ENCODE measurements at regions not wholly inside any gene's neighbourhood (a gene's known extent, or its start where the extent isn't known, plus 50 kb on each side); places are given as distances from the start of the nearest gene placed in this dataset.

GRCh38 chr9:87327575-87328125, 170.0 kb upstream of the DAPK1 start:
- no peak overlapping the region for H3K56ac ChIP-seq (replicated peaks; ENCODE audit: insufficient read length, low read depth, low read length)
- TF ChIP-seq POU5F1 (IDR thresholded peaks at IDR 0.05; ENCODE audit: low read depth, low read length) (no peak), RFX5 (IDR thresholded peaks at IDR 0.05; ENCODE audit: borderline replicate concordance, low read depth, low read length) (no peak), KDM5A (IDR thresholded peaks at IDR 0.05; ENCODE audit: low read length) (no peak), SP2 (IDR thresholded peaks at IDR 0.05; ENCODE audit: low read length) (no peak), PHF8 (conservative IDR thresholded peaks at IDR 0.05; ENCODE audit: low read depth, low read length) (no peak), RBBP5 (IDR thresholded peaks at IDR 0.05; ENCODE audit: borderline replicate concordance, low read depth, low read length) (no peak)
- no peak overlapping the region for H2BK120ac ChIP-seq (replicated peaks; ENCODE audit: low read depth, low read length)
- H4K20me1 ChIP-seq (replicated peaks in 1 of 2; ENCODE audit: control insufficient read depth in 1 of 2, insufficient read depth in 2 of 2, low read length in 2 of 2) = no peaks in the 10 kb centered on the region
- no peak for FAIRE-seq
- no peak overlapping the region for H3K4ac ChIP-seq (replicated peaks; ENCODE audit: insufficient read length, low read depth, low read length)
- WGBS, 2 experiments (ENCODE audit: extremely low coverage in 1 of 2, insufficient coverage in 1 of 2, insufficient read length in 1 of 2, insufficient replicate concordance in 2 of 2, low coverage in 1 of 2, low lambda C conversion rate in 2 of 2, missing lambda C conversion rate in 1 of 2) = 89% methylated on average over 3 of the region's 3 CpGs; no CpG with 5 or more reads in 1 of the 2 experiments
- H2BK5ac ChIP-seq (ENCODE audit: low read depth, low read length) = no peak overlapping the region
- no peaks in the 10 kb centered on the region; a peak in 2 of 7 replicates for H3K27me3 ChIP-seq (replicated peaks in 1 of 4; ENCODE audit: control insufficient read depth in 3 of 4, extremely low read depth in 1 of 4, insufficient read depth in 3 of 4, low read length in 3 of 4)
- no peaks in the 10 kb centered on the region for H3K4me1 ChIP-seq (replicated peaks in 1 of 4; ENCODE audit: control insufficient read depth in 3 of 4, insufficient read depth in 4 of 4, low read length in 3 of 4)
- no peak for DNase-seq (ENCODE audit: low read depth in 1 of 2, low spot score in 2 of 2)
- H3K79me2 ChIP-seq (ENCODE audit: control insufficient read depth in 1 of 2, insufficient read depth in 2 of 2, low read length in 2 of 2) = no peaks in the 10 kb centered on the region
- no peak overlapping the region for H3K27ac ChIP-seq (ENCODE audit: low read depth, low read length)
- H3K23me2 ChIP-seq (ENCODE audit: low read depth, low read length) = no peaks in the 10 kb centered on the region
- H3K36me3 ChIP-seq (ENCODE audit: control insufficient read depth in 2 of 4, insufficient read depth in 4 of 4, low read length in 3 of 4) = no peaks in the 10 kb centered on the region
- peaks cover 17% of the 10 kb centered on the region in 2 experiments for H3K9me3 ChIP-seq (ENCODE audit: insufficient read depth in 2 of 2, low read depth in 1 of 2, low read length in 1 of 2)
- H2AFZ ChIP-seq (ENCODE audit: low read length) = no peak overlapping the region
- no peak overlapping the region for H3K4me3 ChIP-seq (ENCODE audit: extremely low read depth in 1 of 4, insufficient read depth in 2 of 4, low read depth in 3 of 4, low read length in 4 of 4)
- H3K9ac ChIP-seq (replicated peaks in 1 of 4; ENCODE audit: extremely low read depth in 1 of 4, low read depth in 3 of 4, low read length in 3 of 4) = no peak overlapping the region
- no peak overlapping the region for H2BK15ac ChIP-seq (ENCODE audit: low read length)
- H4K5ac ChIP-seq (ENCODE audit: insufficient read length, low read depth, low read length) = no peak overlapping the region
- no peak overlapping the region for H2BK12ac ChIP-seq (ENCODE audit: low read depth, low read length)
- H3K18ac ChIP-seq (ENCODE audit: extremely low read depth, low read length) = no peak overlapping the region
- no peak overlapping the region for H2AK5ac ChIP-seq (ENCODE audit: low read depth, low read length)
- ChIA-PET CTCF (ENCODE audit: partially characterized antibody) (no interaction called here), POLR2A (ENCODE audit: partially characterized antibody) (no interaction called here)
- H2BK20ac ChIP-seq (ENCODE audit: low read length) = no peak overlapping the region
- no peak overlapping the region for H4K91ac ChIP-seq (replicated peaks; ENCODE audit: insufficient read length, low read length)
- H3K14ac ChIP-seq (ENCODE audit: insufficient read length) = no peak overlapping the region
- no peak overlapping the region for H3K4me2 ChIP-seq (ENCODE audit: insufficient read depth in 1 of 2, low read depth in 2 of 2, low read length in 2 of 2)
- H3K79me1 ChIP-seq (ENCODE audit: low read depth, low read length) = no peaks in the 10 kb centered on the region
- no peak overlapping the region for H3K23ac ChIP-seq (ENCODE audit: insufficient read length)
- no peak overlapping the region for H4K8ac ChIP-seq (ENCODE audit: extremely low read depth, insufficient read depth, low read length)
